ENCODE measurements at regions not wholly inside any gene's neighbourhood (a gene's known extent, or its start where the extent isn't known, plus 50 kb on each side); places are given as distances from the start of the nearest gene placed in this dataset.

GRCh38 chr21:22409571-22409970 lies 1411.4 kb downstream of the NCAM2 start:
- no peak for TF ChIP-seq CTCF (IDR thresholded peaks at IDR 0.05; ENCODE audit: low read depth, low read length)
- no peak for DNase-seq (ENCODE audit: low read depth, low spot score)
- no peak overlapping the region for H3K4me3 ChIP-seq (ENCODE audit: low read depth, low read length)
- in situ Hi-C loops (cut with HindIII; ENCODE audit: low sequenced_read_pairs): no loop called here

GRCh38 chr21:22416555-22416954 lies 1418.3 kb downstream of the NCAM2 start:
- DNase-seq (ENCODE audit: low read depth, low spot score): no peak
- in situ Hi-C loops (cut with HindIII; ENCODE audit: low sequenced_read_pairs): no loop called here
- no peak for TF ChIP-seq CTCF (IDR thresholded peaks at IDR 0.05; ENCODE audit: low read depth, low read length)
- no peak overlapping the region for H3K4me3 ChIP-seq (ENCODE audit: low read depth, low read length)

GRCh38 chr21:22421416-22422180 lies 1423.4 kb downstream of the NCAM2 start:
- TF ChIP-seq CTCF (IDR thresholded peaks at IDR 0.05; ENCODE audit: low read depth, low read length): no peak

GRCh38 chr21:22438428-22439086 lies 1440.3 kb downstream of the NCAM2 start:
- no peak for DNase-seq (ENCODE audit: low read depth, low spot score)
- in situ Hi-C loops (cut with HindIII; ENCODE audit: low sequenced_read_pairs): no loop called here
- no peak for TF ChIP-seq CTCF (IDR thresholded peaks at IDR 0.05; ENCODE audit: low read depth, low read length)
- H3K4me3 ChIP-seq (ENCODE audit: low read depth, low read length): no peak overlapping the region

More at GRCh38 chr21:22421416-22422180, 1423.4 kb downstream of the NCAM2 start:
- in situ Hi-C loops (cut with HindIII; ENCODE audit: low sequenced_read_pairs): no loop called here
- DNase-seq (ENCODE audit: low read depth, low spot score): no peak
- no peak overlapping the region for H3K4me3 ChIP-seq (ENCODE audit: low read depth, low read length)

- TF ChIP-seq CTCF (IDR thresholded peaks at IDR 0.05; ENCODE audit: low read depth, low read length): no peak
- no peak overlapping the region for H3K4me3 ChIP-seq (ENCODE audit: low read depth, low read length)
- no peak for DNase-seq (ENCODE audit: low read depth, low spot score)
- in situ Hi-C loops (cut with HindIII; ENCODE audit: low sequenced_read_pairs): no loop called here
Measured at GRCh38 chr21:22444990-22445389, 1446.8 kb downstream of the NCAM2 start.

- no peak for TF ChIP-seq CTCF (IDR thresholded peaks at IDR 0.05; ENCODE audit: low read depth, low read length)
- in situ Hi-C loops (cut with HindIII; ENCODE audit: low sequenced_read_pairs): no loop called here
- H3K4me3 ChIP-seq (ENCODE audit: low read depth, low read length): no peak overlapping the region
- DNase-seq (ENCODE audit: low read depth, low spot score): no peak
Measured at GRCh38 chr21:22450507-22450906, 1452.3 kb downstream of the NCAM2 start.
